ENCODE measurements at regions not wholly inside any gene's neighbourhood (a gene's known extent, or its start where the extent isn't known, plus 50 kb on each side); places are given as distances from the start of the nearest gene placed in this dataset.

- 93 to 96% (median 95%) methylated on average over 1 of the region's 1 CpG for WGBS, 3 donors
- H3K27ac ChIP-seq (ENCODE audit: low read depth, low read length) = no peak overlapping the region
Observed at GRCh38 chr2:8197825-8198224, 484.0 kb upstream of the ID2 start.

- 48 to 89% (median 68%) methylated on average over 1 of the region's 1 CpG for WGBS, 3 donors
- H3K27ac ChIP-seq (ENCODE audit: low read depth, low read length) = no peak overlapping the region
Observed at GRCh38 chr2:8198766-8199382, 483.0 kb upstream of the ID2 start.

DNA sequence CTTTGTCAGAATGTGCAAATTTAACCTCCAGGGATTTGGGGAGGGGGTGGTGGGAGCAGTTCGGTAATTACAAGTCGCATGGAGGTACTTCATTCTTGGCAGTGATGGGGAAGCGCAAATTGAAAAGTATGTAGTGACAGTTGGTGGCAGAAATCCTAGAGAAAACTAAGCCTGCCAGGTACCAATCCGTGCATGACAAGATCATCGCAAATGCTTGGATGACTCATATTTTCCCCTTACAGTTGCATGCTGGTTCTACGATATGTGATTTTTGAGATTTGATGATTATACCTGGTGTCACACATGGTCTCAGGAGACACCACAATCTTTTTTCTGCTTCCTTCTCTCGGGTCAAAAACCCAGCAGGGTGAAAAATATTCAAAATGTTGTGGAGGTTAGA lies 479.7 kb upstream of the ID2 start:
- WGBS, 3 donors = 87 to 89% (median 88%) methylated on average over 7 of the region's 7 CpGs
- no peak overlapping the region for H3K27ac ChIP-seq (ENCODE audit: low read depth, low read length)

- no peak overlapping the region for H3K27ac ChIP-seq (ENCODE audit: low read depth, low read length)
- 69 to 83% (median 72%) methylated on average over 18 of the region's 18 CpGs for WGBS, 3 donors
Observed at GRCh38 chr2:8203364-8203763, 478.5 kb upstream of the ID2 start.

GRCh38 chr2:8204711-8205110 lies 477.1 kb upstream of the ID2 start:
- 70 to 76% (median 70%) methylated on average over 2 of the region's 2 CpGs for WGBS, 3 donors
- H3K27ac ChIP-seq (ENCODE audit: low read depth, low read length) = no peak overlapping the region

GRCh38 chr2:8209494-8209893 lies 472.4 kb upstream of the ID2 start:
- WGBS, 3 donors = 49 to 69% (median 60%) methylated on average over 2 of the region's 2 CpGs
- H3K27ac ChIP-seq (ENCODE audit: low read depth, low read length) = no peak overlapping the region

GRCh38 chr2:8211384-8211783 lies 470.5 kb upstream of the ID2 start:
- WGBS, 3 donors = 91 to 98% (median 94%) methylated on average over 3 of the region's 3 CpGs
- H3K27ac ChIP-seq (ENCODE audit: low read depth, low read length) = no peak overlapping the region

DNA sequence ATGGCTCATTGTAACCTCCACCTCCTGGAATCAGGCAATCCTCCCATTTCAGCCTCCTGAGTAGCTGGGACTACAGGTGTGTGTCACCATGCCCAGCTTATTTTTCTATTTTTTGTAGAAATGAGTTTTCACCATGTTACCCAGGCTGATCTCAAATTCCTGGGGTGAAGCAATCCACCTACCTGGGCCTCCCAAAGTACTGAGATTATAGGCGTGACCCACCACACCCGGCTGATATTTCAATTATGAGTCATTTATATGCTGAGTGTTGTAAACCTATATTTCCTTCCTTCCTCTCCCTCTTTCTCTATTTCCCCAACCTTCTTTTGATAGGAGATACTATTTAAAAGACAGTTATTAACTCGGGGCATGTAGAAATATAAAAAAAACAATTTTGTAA lies 469.6 kb upstream of the ID2 start:
- no peak overlapping the region for H3K27ac ChIP-seq (ENCODE audit: low read depth, low read length)
- 70 to 85% (median 72%) methylated on average over 3 of the region's 3 CpGs for WGBS, 3 donors

DNA sequence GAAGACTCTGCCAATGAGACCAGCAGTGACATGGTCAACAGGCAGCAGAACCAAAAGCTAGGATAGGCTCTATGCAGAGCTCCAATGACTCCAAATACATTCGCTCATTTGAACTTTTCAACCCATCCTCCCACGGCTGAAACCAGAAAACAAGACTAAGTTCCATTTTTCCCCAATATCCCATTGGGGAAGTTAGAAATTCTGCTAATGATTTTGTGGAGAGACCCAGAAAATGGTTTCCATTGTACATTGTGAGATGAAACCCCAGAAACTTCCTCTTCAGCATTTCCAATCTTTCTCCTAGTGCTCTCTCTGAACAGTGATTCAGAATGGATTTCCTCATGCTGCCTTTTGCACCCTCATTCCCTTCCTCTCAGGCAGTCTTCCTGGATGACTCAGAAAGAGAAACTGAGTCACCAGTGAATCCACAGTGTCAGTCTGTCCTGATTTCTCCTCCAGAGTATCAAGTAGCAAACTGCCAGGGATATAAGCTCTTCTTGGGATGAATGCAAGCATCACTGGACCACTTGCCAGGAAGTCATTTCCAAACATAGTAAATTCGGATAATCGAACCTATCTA lies 467.7 kb upstream of the ID2 start:
- WGBS, 3 donors = 80 to 90% (median 81%) methylated on average over 4 of the region's 4 CpGs
- no peak overlapping the region for H3K27ac ChIP-seq (ENCODE audit: low read depth, low read length)

DNA sequence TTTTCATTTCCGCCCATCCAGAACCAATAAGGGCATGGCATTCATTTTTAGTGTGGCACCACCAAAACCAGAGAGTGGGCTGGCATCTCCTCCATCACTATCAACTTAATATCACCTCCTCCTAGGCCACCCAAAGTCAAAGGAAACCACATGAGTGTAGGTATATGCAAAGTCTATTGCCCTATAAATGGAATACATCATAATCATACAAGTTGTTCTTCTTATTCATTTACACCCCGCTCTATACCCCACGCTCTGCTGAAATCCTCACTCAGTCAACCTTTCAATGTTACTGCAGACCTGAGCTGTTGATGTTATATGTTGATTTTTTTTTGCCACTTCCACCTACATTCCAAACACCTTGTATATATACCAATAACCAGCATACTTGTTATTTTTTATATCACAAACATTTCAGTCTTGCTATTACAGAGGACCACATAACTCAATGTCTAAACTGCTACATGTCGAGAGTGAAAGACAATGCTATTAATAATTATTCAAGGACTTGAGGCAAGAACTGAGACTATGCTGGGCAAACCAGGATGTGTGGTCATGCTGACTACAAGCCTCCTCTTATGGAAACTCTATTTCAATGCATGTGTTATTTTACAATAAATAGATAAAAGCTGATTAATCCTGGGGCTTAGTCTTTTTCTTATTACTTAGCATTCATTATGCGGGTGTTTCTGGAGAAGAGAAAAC lies 466.5 kb upstream of the ID2 start:
- no peak overlapping the region for H3K27ac ChIP-seq (ENCODE audit: low read depth, low read length)
- 86 to 90% (median 86%) methylated on average over 5 of the region's 5 CpGs for WGBS, 3 donors

DNA sequence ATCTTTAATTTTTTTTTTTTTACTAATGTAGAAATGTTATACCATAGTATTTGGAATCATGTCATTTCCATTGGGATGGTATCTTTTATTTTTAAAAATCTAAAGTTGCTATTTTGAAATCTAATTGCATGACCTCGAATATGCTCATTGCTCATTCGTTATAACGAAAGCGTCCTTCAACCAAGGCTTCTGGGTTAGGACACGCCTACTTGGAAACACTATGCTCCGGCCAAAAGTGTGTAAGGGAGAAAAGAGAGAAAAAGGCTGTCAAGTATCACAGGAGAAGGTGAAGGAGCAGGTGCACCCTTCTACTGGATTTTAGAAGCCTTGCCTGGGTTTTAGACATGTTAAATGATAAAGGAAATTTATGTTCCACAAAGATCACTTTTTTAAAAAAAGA lies 465.9 kb upstream of the ID2 start:
- 53 to 71% (median 58%) methylated on average over 6 of the region's 6 CpGs for WGBS, 3 donors
- H3K27ac ChIP-seq (ENCODE audit: low read depth, low read length) = no peak overlapping the region

DNA sequence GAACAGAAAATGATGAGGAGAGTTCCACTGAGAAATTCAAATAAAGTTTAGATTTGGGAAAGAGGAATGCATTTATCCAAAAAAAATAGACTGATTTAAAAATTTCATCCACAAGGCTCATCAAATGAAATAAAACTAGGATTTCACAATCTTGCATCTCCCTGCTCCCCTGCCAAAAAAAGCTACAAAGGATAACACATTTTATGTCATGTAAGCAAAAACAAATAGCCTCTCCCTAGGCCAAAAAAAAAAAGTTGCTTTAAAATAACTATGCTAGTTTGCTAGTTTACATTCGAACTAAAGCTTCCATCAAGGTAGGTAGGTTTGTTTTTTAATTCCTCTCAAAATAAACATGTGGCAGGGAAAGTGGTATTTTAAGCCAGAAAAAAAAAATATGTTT lies 465.5 kb upstream of the ID2 start:
- 46 to 56% (median 54%) methylated on average over 1 of the region's 1 CpG for WGBS, 3 donors
- H3K27ac ChIP-seq (ENCODE audit: low read depth, low read length) = no peak overlapping the region

DNA sequence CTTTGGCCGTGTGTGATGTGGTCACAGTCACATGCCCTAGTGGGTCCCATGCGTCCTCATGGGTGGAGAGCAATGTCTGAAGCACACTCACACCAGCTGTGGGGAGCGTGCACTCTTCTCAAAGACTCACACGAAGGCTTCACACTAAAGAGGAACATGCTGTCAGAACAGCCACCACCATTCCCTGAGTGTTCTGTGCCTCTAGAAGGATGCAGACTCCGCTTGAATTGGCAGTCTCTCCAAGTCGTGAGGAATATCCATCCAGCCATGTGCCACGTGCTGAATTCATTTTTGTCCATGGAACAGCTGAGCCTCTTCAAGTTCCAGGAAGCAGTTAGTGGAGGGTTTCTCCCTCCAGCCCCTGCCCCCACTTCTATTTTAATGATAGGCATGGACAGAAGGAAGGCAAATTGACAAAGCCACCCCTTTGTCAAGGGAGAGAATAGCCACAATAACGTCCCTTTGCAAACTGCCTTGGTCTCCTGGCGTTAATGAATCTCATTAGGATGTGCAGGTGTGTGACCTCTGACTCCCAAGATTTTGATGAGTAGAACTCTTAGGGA lies 464.3 kb upstream of the ID2 start:
- H3K27ac ChIP-seq (ENCODE audit: low read depth, low read length) = no peak overlapping the region
- WGBS, 3 donors = 66 to 78% (median 77%) methylated on average over 9 of the region's 9 CpGs

DNA sequence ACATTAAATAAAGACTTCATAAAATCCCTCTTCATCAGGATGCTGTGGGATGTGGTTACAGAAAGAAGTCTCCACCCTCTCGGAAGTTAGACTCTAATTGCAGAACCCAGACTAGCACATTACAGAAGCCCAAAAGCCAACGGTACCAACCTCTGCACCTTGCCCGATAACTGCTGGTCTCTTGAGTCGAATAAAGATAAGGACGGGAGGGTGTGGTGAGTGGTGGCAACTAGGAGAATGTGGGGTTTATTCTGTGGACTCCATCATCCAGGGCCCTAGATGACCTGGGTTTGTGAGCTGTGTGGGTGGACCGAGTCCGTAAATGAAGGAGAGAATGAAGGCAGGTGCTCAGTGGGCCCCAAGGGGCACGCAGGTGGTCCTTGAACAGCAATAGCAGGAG lies 462.8 kb upstream of the ID2 start:
- no peak overlapping the region for H3K27ac ChIP-seq (ENCODE audit: low read depth, low read length)
- WGBS, 3 donors = 91 to 97% (median 94%) methylated on average over 8 of the region's 8 CpGs

- 92 to 96% (median 94%) methylated on average over 22 of the region's 22 CpGs for WGBS, 3 donors
- no peak overlapping the region for H3K27ac ChIP-seq (ENCODE audit: low read depth, low read length)
Observed at GRCh38 chr2:8219631-8220355, 462.1 kb upstream of the ID2 start.

DNA sequence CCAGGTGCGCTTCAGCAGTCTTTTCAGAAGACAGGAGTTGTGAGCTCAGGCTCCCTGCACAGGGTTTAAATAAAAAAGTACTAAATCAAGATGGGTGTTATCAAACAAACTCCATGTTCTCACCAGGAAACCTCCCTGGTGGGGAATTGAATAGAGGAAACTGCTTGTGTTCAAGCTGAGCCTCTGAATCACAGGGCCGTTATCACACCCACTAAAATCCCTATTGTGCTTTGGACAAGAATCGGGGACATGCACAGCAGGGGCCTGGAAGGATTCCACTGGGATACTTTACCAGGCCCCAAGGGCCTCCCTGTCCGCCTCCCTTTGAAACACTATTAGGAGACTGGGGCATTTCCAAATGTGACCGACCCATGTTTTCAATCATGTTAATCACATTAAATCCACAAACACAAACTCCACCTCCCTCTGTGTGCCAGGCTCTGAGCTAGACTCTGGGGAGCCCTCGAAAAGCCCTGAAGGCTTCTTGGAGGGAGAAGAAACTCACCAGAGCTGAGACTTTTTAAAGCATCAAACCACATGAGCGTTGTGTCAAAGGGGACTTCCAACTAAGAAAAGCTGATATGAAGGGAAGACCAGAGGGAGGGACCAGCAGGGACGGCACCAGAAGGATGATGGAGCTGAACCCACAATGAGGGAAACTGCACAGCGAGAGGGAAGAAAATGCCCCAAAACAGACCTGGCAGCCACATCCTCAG lies 458.7 kb upstream of the ID2 start:
- 85 to 92% (median 85%) methylated on average over 9 of the region's 9 CpGs for WGBS, 3 donors

DNA sequence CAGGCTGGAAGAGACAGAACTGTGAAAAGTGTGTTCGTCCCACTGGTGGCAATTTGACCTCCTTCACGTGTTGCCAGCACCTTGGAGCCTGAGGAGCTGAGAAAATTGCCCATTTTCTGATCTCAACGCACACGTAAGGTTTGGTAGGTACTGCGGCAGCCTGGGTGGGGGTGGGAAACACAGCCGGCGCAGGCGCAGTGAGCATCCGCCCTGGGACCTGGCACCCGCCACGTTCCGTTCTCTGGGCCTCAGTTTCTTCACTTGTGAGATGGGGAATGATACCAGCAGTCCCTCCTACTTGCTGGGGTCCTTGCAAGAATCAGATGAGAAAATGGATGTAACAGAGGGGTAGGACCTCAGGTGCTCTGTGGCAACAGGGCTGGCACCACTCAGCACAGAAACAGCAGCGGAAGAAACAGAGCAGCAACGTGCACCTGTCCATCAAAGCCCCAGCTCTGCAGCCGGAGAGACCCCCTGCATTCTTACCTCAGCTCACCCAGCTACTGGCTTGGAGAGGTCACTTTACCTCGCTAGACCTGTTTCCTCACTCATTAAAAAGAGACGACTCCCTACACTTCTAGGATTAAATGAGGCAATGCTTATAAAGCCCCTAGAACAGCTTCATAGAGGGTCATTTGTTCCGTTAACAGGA lies 458.0 kb upstream of the ID2 start:
- 87 to 96% (median 96%) methylated on average over 18 of the region's 18 CpGs for WGBS, 3 donors
- no peak overlapping the region for H3K27ac ChIP-seq (ENCODE audit: low read depth, low read length)

More for the DNA sequence above, 458.7 kb upstream of the ID2 start:
- H3K27ac ChIP-seq (ENCODE audit: low read depth, low read length) = no peak overlapping the region

Data from adipose tissue (tissue), 3 donors.